Activated CD4-positive, alpha-beta T cell treated with anti-CD3 and anti-CD28 coated beads, Interleukin-2, amount 10 ng/mL, durations not matched to agents 7 days and 5 days (primary cell): ENCODE measurements at regions not wholly inside any gene's neighbourhood (a gene's known extent, or its start where the extent isn't known, plus 50 kb on each side); places are given as distances from the start of the nearest gene placed in this dataset.

Experiments
- CTCF ChIA-PET: fragments of 350-600 bp; sonication (Branson Sonifier 250); formaldehyde crosslinking; loops from one replicate; lab custom pipeline; 2021; ENCODE audit warnings: antibody characterized with exemption; lab: Charles Lee
- POLR2A ChIA-PET: fragments of 350-600 bp; sonication (Branson Sonifier 250); formaldehyde crosslinking; loops from one replicate; lab custom pipeline; 2021; ENCODE audit warnings: antibody characterized with exemption; lab: Charles Lee
- DNase-seq: peaks from one replicate; pipeline ENCODE4 v3.0.0-alpha.2; 2020
- H3K27ac Mint-ChIP-seq: one replicate; pipeline ENCODE4 v1.8.0; 2021; ENCODE audit warnings: mild to moderate bottlenecking, moderate library complexity, mixed read lengths
- H3K27me3 Mint-ChIP-seq: one replicate; pipeline ENCODE4 v1.8.0; 2021; ENCODE audit warnings: mixed read lengths
- H3K36me3 Mint-ChIP-seq: one replicate; pipeline ENCODE4 v1.8.0; 2021; ENCODE audit warnings: low read depth, mixed read lengths
- H3K4me1 Mint-ChIP-seq: one replicate; pipeline ENCODE4 v1.8.0; 2021; ENCODE audit warnings: mixed read lengths
- H3K4me3 Mint-ChIP-seq: one replicate; pipeline ENCODE4 v1.8.0; 2021; ENCODE audit warnings: mild to moderate bottlenecking, moderate library complexity, mixed read lengths
- H3K9me3 Mint-ChIP-seq: one replicate; pipeline ENCODE4 v1.8.0; 2021; ENCODE audit warnings: mixed read lengths

DNA sequence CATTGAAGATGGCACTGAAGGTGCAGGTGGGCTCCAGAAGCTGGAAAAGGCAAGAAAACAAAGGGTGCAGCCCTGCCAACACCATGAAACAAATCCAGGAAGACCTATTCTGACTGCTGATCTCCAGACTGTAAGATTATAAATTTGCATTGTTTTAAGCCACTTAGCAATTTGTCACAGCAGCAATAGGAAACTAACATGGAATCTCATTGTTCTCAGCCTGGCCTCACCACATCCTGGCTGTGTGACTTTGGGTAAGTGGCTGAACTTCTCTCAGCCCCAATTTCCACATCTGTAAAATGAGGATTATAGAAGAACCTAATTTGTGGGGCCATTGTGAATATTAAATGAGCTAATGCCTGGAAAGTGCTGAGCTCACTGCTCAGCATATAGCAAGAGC is 160.4 kb upstream of the MAFB start:
- no peaks in the 10 kb centered on the region for H3K36me3 Mint-ChIP-seq
- H3K4me3 Mint-ChIP-seq, result no peak overlapping the region
- H3K9me3 Mint-ChIP-seq, result no peaks in the 10 kb centered on the region
- no peaks in the 10 kb centered on the region for H3K27me3 Mint-ChIP-seq
- POLR2A ChIA-PET, result no interaction called here
- no peak overlapping the region for H3K27ac Mint-ChIP-seq
- no peaks in the 10 kb centered on the region for H3K4me1 Mint-ChIP-seq
- CTCF ChIA-PET, result interaction anchor here (0.9 kb wide), 1 partner anchor 26 kb away, joined by 3 read pairs; no protein-coding TSS in a partner anchor
- no peak for DNase-seq

DNA sequence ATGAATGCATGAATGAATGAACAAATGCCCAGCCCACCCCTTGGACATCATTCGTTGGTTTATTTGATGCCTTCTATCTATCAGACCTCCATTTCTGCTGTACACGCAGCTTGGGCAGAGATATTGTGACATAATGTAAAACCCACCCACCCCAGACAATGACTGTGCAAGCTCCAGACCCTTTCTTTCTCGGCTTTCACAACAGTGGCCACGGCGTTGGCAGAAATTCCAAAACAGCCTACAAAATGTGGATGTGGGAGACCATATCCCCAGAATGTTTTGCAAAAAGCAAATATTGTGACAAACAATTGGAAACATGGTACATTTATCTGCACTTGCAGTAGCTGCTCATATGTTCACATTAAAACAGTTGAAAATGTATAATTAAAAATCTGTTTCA is 162.0 kb upstream of the MAFB start:
- no peak overlapping the region for H3K27ac Mint-ChIP-seq
- no peak overlapping the region for H3K4me3 Mint-ChIP-seq
- H3K4me1 Mint-ChIP-seq, result no peaks in the 10 kb centered on the region
- H3K36me3 Mint-ChIP-seq, result no peaks in the 10 kb centered on the region
- CTCF ChIA-PET, result no interaction called here
- DNase-seq, result no peak
- H3K27me3 Mint-ChIP-seq, result no peaks in the 10 kb centered on the region
- H3K9me3 Mint-ChIP-seq, result no peaks in the 10 kb centered on the region
- POLR2A ChIA-PET, result no interaction called here

DNA sequence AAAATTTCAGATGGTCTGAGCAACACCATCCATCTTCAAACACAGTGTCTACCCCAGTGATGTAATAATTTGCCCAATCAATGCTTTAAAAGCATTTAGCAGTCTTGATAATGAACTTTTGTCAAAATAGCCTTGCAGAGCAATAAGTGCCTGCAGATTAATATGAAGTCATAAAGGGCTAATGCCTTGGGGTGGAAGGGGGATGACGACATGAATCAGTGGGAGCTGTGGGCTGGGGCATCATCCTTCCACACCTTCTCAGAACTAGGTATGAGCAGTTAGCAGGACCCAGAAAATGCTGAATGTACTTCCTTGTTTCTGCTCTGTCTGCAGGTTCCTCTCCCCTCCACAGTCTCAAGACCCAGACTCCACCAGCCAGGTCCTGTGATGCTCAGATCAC is 166.2 kb upstream of the MAFB start:
- DNase-seq, result no peak
- Mint-ChIP-seq H3K4me3 (no peak overlapping the region), H3K27ac (no peak overlapping the region), H3K9me3 (no peaks in the 10 kb centered on the region), H3K27me3 (no peaks in the 10 kb centered on the region), H3K4me1 (no peaks in the 10 kb centered on the region), H3K36me3 (no peaks in the 10 kb centered on the region)
- POLR2A ChIA-PET, result no interaction called here
- CTCF ChIA-PET, result no interaction called here

DNA sequence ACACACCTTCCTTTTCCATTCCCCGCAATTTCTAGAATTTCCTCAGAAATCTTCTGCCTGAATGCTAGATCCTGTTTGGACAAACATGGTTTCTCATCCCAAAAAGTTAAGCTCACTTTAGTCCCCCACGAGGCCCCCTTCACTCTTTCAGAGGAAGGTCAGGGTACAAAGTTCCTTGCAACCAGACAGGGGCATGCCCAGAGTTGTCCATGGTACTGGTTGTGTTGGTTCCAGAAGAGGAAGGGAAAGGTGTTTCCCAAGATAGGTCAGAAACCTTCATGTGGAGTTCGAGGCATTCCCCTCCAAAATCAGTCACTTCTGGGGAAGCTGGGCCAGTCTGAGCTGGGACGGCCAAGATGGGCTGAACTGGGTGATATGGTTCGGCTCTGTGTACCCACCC is 167.6 kb upstream of the MAFB start:
- Mint-ChIP-seq H3K4me3 (no peak overlapping the region), H3K27me3 (no peaks in the 10 kb centered on the region), H3K36me3 (no peaks in the 10 kb centered on the region), H3K9me3 (no peaks in the 10 kb centered on the region), H3K4me1 (no peaks in the 10 kb centered on the region), H3K27ac (no peak overlapping the region)
- DNase-seq, result no peak
- ChIA-PET CTCF (no interaction called here), POLR2A (no interaction called here)

DNA sequence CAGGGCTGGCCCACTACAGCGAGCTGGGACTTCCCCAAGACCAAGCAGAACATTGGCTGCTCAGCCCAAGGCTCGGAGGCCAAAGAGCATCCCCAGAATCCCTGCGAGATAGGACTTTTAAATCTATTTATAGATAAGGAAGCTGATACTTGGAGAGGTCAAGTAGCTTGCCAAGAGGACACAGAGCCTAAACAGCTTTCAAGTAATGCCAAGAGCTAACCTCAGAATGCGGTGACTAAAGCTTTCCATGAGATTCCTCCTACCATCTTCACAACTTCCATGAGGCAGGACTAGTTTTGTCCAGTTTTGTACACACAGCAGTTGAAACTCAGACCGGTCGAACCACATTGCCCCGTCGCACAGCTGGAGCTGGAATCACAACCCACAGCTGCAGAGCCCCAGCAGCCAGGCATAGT is 168.1 kb upstream of the TOP1 start:
- H3K9me3 Mint-ChIP-seq, result no peaks in the 10 kb centered on the region
- no peak for DNase-seq
- POLR2A ChIA-PET, result no interaction called here
- no peaks in the 10 kb centered on the region for H3K36me3 Mint-ChIP-seq
- no peaks in the 10 kb centered on the region for H3K4me1 Mint-ChIP-seq
- CTCF ChIA-PET, result interaction anchor here (1.2 kb wide), 1 partner anchor 31 kb away, joined by 3 read pairs; no protein-coding TSS in a partner anchor
- H3K4me3 Mint-ChIP-seq, result no peak overlapping the region
- H3K27me3 Mint-ChIP-seq, result no peaks in the 10 kb centered on the region
- no peak overlapping the region for H3K27ac Mint-ChIP-seq

DNA sequence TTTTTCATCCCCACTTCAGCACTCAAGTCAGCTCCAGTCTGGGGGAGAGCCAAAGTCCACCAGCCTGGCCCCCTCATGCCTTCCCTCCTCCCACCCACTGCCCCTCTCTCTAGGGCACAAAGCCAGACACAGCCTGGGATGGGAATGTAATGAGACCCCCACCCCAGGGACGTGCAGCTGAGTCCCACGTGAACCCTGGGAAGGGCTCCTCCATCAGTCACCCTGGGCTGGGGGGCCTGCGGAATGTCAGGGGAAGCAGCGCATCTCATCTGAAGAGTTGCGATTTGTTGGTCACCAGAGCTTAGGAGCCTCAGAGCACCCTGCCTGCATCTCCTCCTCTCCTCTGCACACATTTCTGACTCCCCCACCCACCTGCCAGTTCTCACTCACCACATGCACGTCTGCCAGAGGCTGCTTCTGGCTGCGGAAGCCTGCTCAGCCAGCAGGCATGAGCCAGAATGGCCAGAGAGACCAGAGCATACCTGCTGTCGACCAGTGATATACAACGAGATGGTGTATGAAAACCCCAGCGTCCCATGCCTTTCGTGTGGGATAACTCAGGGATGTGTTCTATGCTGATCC is 167.1 kb upstream of the TOP1 start:
- H3K4me1 Mint-ChIP-seq, result no peaks in the 10 kb centered on the region
- ChIA-PET CTCF (no interaction called here), POLR2A (no interaction called here)
- H3K27me3 Mint-ChIP-seq, result no peaks in the 10 kb centered on the region
- H3K36me3 Mint-ChIP-seq, result no peaks in the 10 kb centered on the region
- no peak overlapping the region for H3K4me3 Mint-ChIP-seq
- H3K27ac Mint-ChIP-seq, result no peak overlapping the region
- DNase-seq, result no peak
- no peaks in the 10 kb centered on the region for H3K9me3 Mint-ChIP-seq

DNA sequence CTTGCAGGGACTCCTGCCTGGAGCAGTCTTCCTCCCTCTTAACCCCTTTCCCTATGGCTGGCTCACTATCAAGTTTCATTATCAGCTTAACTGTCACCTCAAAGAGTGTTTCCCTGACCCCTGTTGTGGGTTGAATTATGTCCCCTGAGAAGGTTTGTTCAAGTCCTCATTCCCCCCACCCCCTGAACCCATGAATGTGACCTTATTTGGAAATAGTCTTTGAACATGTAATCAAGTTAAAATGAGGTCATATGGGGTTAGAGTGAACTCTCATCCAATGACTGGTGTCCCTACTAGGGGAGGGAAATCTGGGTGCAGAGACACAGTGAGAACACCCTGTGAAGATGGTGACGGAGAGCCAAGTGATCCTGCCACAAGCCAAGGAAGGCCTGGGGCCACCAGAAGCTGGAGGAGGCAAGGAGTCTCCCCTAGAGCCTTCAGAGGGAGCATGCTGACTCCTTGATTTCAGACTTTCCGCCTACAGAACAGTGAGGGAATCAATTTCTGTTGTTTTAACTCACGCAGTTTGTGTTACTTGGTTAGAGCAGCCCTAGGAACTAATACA is 165.2 kb upstream of the TOP1 start:
- Mint-ChIP-seq H3K4me3 (no peak overlapping the region), H3K36me3 (no peaks in the 10 kb centered on the region), H3K27ac (no peak overlapping the region), H3K4me1 (no peaks in the 10 kb centered on the region), H3K27me3 (no peaks in the 10 kb centered on the region), H3K9me3 (no peaks in the 10 kb centered on the region)
- no peak for DNase-seq
- ChIA-PET POLR2A (no interaction called here), CTCF (interaction anchor here (0.6 kb wide), 1 partner anchor 91 kb away, joined by 4 read pairs; no protein-coding TSS in a partner anchor)

DNA sequence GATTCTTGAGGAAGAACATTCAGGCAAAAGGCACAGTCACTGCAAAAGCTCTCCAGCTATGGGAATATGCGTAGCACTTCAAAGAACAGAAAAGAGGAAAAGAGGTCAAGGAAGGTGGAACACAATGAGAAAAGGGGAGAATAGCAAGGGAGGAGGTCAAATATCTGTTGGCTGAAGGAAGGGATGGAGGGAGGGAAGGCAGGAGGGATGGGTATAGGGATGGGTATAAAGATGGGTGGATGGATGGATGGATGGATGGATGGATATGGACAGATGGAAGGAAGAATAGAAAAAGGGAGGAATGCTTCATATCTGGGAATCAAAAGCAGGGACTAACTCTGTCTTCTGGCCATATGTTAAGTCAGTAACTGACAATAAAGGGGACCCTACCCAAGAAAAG is 164.2 kb upstream of the TOP1 start:
- Mint-ChIP-seq H3K4me3 (no peak overlapping the region), H3K4me1 (no peaks in the 10 kb centered on the region), H3K27ac (no peak overlapping the region), H3K36me3 (no peaks in the 10 kb centered on the region), H3K9me3 (no peaks in the 10 kb centered on the region), H3K27me3 (no peaks in the 10 kb centered on the region)
- no peak for DNase-seq
- POLR2A ChIA-PET, result no interaction called here
- CTCF ChIA-PET, result no interaction called here

DNA sequence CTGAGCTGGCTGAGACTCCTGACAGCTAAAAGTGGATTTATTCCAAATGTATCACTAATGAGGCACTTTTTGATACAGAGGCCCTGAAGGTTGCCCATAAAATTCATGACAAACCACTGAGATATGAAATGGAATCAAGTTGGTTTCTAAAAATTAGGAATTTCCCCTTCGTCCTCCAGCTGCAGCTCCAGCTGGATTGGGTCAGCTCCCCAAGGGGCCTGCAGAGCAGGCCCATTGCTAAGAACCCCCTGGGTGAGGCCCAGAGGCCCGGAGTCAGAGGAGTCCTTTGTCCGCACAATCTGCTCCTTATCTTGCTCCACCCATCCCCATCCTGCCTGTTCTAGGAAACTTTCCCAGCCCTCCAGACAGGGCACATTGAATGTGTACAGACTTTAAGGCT is 163.5 kb upstream of the TOP1 start:
- Mint-ChIP-seq H3K27me3 (no peaks in the 10 kb centered on the region), H3K4me1 (no peaks in the 10 kb centered on the region), H3K36me3 (no peaks in the 10 kb centered on the region), H3K27ac (peak overlapping the region; percentile 7), H3K4me3 (no peak overlapping the region), H3K9me3 (no peaks in the 10 kb centered on the region)
- ChIA-PET CTCF (no interaction called here), POLR2A (no interaction called here)
- no peak for DNase-seq

DNA sequence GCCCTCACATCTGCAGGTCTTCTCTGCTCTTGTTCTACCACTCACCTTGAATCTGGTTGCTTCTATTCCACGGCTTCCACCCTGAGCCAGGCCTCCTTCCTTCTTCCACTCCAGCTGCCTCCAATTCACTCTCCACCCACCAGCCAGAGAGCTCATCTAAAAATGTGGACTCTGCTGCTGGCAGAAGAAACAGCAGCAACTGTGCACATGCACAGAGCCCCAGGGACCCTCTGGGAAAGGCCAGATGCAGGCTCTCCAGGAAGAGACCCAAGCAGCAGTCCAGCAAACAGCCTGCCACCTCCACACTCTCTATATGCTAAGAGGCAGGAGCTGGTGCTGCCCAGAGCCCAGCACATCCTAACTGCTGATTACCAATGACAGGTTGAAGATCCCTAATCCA is 162.6 kb upstream of the TOP1 start:
- H3K27me3 Mint-ChIP-seq, result no peaks in the 10 kb centered on the region
- ChIA-PET POLR2A (no interaction called here), CTCF (no interaction called here)
- no peak for DNase-seq
- H3K4me1 Mint-ChIP-seq, result no peaks in the 10 kb centered on the region
- H3K4me3 Mint-ChIP-seq, result no peak overlapping the region
- no peak overlapping the region for H3K27ac Mint-ChIP-seq
- H3K36me3 Mint-ChIP-seq, result no peaks in the 10 kb centered on the region
- H3K9me3 Mint-ChIP-seq, result no peaks in the 10 kb centered on the region

DNA sequence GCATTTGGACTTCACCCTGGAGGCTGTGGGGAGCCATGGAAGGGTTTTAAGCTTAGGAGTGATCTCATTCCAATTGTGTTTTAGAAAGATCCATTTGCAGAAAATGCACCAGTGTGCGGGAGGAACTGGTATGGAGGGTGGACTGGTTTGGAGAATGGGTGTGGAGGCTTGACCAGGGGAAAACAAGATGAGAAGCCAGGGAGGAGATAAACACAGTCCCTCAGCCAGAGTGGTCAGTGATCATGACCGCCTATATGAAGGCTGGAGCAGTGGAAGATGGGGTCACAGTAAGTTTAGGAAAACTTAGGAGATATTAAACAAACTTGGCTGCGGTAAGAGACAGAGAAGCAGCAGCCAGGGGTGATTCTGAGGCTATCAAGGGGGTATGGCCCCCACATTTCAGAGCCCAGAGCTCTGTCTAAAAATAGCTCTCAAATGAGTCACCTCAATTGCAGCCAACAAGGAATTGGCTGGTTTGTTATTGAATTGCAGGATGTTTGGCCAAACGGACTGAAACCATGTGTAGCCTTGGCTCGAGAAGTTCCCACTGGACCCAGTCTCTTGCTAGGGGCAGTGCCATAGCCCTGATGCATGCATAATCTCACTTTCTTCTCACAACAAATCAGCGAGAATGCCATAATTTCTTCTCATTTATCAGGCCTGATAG is 159.9 kb upstream of the TOP1 start:
- H3K36me3 Mint-ChIP-seq, result no peaks in the 10 kb centered on the region
- H3K27ac Mint-ChIP-seq, result no peak overlapping the region
- ChIA-PET CTCF (interaction anchor here (1.1 kb wide), 1 partner anchor 16 kb away, joined by 3 read pairs; no protein-coding TSS in a partner anchor), POLR2A (no interaction called here)
- no peaks in the 10 kb centered on the region for H3K9me3 Mint-ChIP-seq
- no peaks in the 10 kb centered on the region for H3K4me1 Mint-ChIP-seq
- no peaks in the 10 kb centered on the region for H3K27me3 Mint-ChIP-seq
- no peak for DNase-seq
- H3K4me3 Mint-ChIP-seq, result no peak overlapping the region

DNA sequence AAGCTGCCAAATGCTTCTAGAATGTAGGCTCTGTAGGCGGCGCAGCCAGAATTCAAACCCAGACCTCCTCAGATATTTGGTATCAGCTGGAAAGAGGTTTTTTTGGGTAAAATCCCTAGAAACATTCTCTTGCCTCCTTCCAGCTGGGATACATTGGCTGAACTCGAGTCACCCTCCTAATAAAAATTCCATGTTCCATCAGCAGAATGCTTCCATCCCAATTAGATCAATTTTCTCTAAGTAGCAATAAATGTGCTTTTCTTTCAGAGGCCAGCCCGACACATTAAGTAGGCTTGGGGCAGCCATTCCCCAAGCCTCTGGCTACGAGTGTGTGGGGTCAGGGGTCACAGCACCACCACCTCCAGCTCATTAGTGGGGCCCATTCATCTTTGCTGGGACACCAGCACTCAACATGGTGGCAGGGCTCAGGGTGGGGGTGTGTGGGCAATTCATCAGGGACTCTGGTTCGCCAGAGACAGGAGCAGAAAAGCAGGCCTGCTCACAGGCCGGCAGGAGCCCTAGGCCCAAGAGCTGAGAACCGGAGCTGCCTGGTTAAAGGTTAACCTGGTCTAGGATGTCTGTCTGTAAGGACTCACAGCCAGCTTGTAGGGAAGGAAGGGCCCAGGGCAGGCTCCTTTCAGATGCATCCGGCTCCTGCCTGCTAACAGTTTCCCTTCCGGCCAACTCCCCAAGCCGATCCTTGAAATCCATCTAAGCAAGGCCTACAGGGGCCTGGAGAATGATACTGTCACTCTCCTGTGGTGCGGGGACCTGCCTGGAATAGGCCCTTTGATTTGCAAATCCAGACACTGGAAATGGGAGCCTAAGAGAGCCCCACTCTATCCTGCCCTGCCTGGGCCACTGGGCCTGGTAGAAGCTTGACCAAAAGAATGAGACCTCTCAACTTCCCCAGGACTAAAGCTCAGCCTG is 159.1 kb upstream of the TOP1 start:
- Mint-ChIP-seq H3K27me3 (no peaks in the 10 kb centered on the region), H3K4me3 (no peak overlapping the region), H3K27ac (no peak overlapping the region), H3K9me3 (no peaks in the 10 kb centered on the region), H3K4me1 (no peaks in the 10 kb centered on the region), H3K36me3 (no peaks in the 10 kb centered on the region)
- DNase-seq, result no peak
- CTCF ChIA-PET, result interaction anchor here (1.1 kb wide), 1 partner anchor 17 kb away, joined by 3 read pairs; no protein-coding TSS in a partner anchor
- POLR2A ChIA-PET, result no interaction called here
